Keratinocyte (primary cell): ENCODE measurements at regions not wholly inside any gene's neighbourhood (a gene's known extent, or its start where the extent isn't known, plus 50 kb on each side); places are given as distances from the start of the nearest gene placed in this dataset.

Experiments used
- DNase-seq: peaks from one replicate; pipeline ENCODE4 v3.0.0-alpha.2; 2011; ENCODE audit warnings: low read depth, missing footprints, low spot score
- FAIRE-seq: peaks from 2 replicates; lab custom pipeline; 2011; peaks lifted over from hg19 to GRCh38; lab: Jason Lieb, UNC
- H2AFZ ChIP-seq: 2 replicates; pipeline ENCODE4 v1.6.0; 2012; ENCODE audit warnings: low read length, control low read depth, inconsistent platforms; ENCODE audit not compliant: control insufficient read depth
- H3K27ac ChIP-seq: 2 replicates; pipeline ENCODE4 v1.5.1; 2011; ENCODE audit warnings: low read length; ENCODE audit not compliant: control insufficient read depth, insufficient read depth
- H3K27me3 ChIP-seq: 3 replicates; pipeline ENCODE4 v1.6.0; 2011; ENCODE audit warnings: low read length; ENCODE audit not compliant: control insufficient read depth, insufficient read depth; ENCODE audit errors: extremely low read depth
- H3K36me3 ChIP-seq, 2 experiments: 2 replicates in 1 of 2; 3 replicates in 1 of 2; pipeline ENCODE4 v1.5.1; 2011; ENCODE audit warnings: low read length in 2 of 2, mild to moderate bottlenecking in 1 of 2; ENCODE audit not compliant: control insufficient read depth in 2 of 2, insufficient read depth in 2 of 2; ENCODE audit errors: extremely low read depth in 1 of 2
- H3K4me1 ChIP-seq: 3 replicates; pipeline ENCODE4 v1.5.1; 2011; ENCODE audit warnings: low read length; ENCODE audit not compliant: control insufficient read depth, insufficient read depth; ENCODE audit errors: extremely low read depth
- H3K4me2 ChIP-seq: 3 replicates; pipeline ENCODE4 v1.6.0; 2011; ENCODE audit warnings: low read depth, low read length; ENCODE audit not compliant: control insufficient read depth, insufficient read depth; ENCODE audit errors: extremely low read depth
- H3K4me3 ChIP-seq, 3 experiments: fragments of 200-600 bp in 1 of 3; sonication (generic) in 1 of 3; 2 replicates in 2 of 3; 3 replicates in 1 of 3; pipeline ENCODE4 v1.5.1; 2011 to 2016; ENCODE audit warnings: low read length in 3 of 3, mild to moderate bottlenecking in 3 of 3, control low read depth in 2 of 3, inconsistent platforms in 1 of 3, low read depth in 1 of 3, mixed read lengths in 1 of 3, mixed run types in 1 of 3, moderate library complexity in 1 of 3; ENCODE audit not compliant: control insufficient read depth in 2 of 3, insufficient read depth in 2 of 3; ENCODE audit errors: extremely low read depth in 1 of 3
- H3K79me2 ChIP-seq: 2 replicates; pipeline ENCODE4 v1.6.0; 2012; ENCODE audit warnings: low read length; ENCODE audit not compliant: control insufficient read depth, insufficient read depth
- H3K9ac ChIP-seq: 3 replicates; pipeline ENCODE4 v1.6.0; 2011; ENCODE audit warnings: low read length; ENCODE audit not compliant: control insufficient read depth, insufficient read depth; ENCODE audit errors: extremely low read depth
- H3K9me1 ChIP-seq: 3 replicates; pipeline ENCODE4 v1.6.0; 2011; ENCODE audit warnings: low read length; ENCODE audit not compliant: control insufficient read depth, insufficient read depth; ENCODE audit errors: extremely low read depth
- H3K9me3 ChIP-seq: 2 replicates; pipeline ENCODE4 v1.5.1; 2012; ENCODE audit warnings: low read depth, low read length; ENCODE audit not compliant: control insufficient read depth
- H4K20me1 ChIP-seq: 3 replicates; pipeline ENCODE4 v1.6.0; 2011; ENCODE audit warnings: low read length; ENCODE audit not compliant: control insufficient read depth, insufficient read depth; ENCODE audit errors: extremely low read depth
- EZH2 ChIP-seq: IDR thresholded peaks from one replicate; pipeline ENCODE4 v1.6.1; 2012; ENCODE audit warnings: inconsistent platforms, mild to moderate bottlenecking, low read length, moderate library complexity
- dilution Hi-C: fragments of 300-500 bp; cut with MboI; formaldehyde crosslinking; loops from one replicate; pipeline ENCODE4 v1.7.0; 2020; ENCODE audit warnings: low sequenced_read_pairs; ENCODE audit not compliant: extremely low pct_ligation_motif_present
- TF ChIP-seq, protein P1 (sequence below), 3 experiments: IDR thresholded peaks in 1 of 3; conservative IDR thresholded peaks in 1 of 3; optimal IDR thresholded peaks in 1 of 3; 2 replicates in 2 of 3; 3 replicates in 1 of 3; pipeline versions ENCODE3 to v1.5.1; 2011; ENCODE audit warnings: low read length in 3 of 3, mild to moderate bottlenecking in 3 of 3, moderate library complexity in 2 of 3, control low read depth in 1 of 3, inconsistent platforms in 1 of 3; ENCODE audit not compliant: insufficient read depth in 2 of 3; ENCODE audit errors: extremely low read depth in 1 of 3

DNA sequence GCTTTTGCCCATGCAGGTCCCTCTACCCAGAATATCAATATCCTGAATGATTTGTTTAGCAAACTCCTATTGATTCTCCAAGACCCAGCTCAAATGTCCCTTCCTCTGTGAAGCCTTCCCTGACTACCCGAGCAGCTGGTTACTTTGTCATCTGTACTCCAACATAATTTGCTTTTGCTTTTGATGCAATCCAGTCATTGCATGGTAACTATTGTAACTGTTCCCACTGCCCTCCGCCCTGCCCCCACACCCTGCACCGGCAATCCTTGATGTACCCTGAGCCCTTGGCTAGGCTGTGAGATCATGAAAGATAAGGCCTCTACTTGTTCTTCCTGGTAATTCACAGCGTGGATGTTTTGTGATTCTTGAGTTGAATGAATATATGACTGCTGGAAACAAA, 119.9 kb upstream of the BOD1 start:
- Histone ChIP-seq H3K27ac (no peak overlapping the region), H3K9ac (no peak overlapping the region), H3K9me1 (no peaks in the 10 kb centered on the region), H3K79me2 (no peaks in the 10 kb centered on the region), H3K4me3 (no peak overlapping the region), H3K4me2 (no peak overlapping the region), H3K9me3 (no peaks in the 10 kb centered on the region), H2AFZ (no peak overlapping the region), H3K4me1 (no peaks in the 10 kb centered on the region), H3K27me3 (no peaks in the 10 kb centered on the region), H3K36me3 (no peaks in the 10 kb centered on the region), H4K20me1 (no peaks in the 10 kb centered on the region)
- dilution Hi-C loops, result no loop called here
- TF ChIP-seq EZH2, result no peak
- TF ChIP-seq, protein P1, sequence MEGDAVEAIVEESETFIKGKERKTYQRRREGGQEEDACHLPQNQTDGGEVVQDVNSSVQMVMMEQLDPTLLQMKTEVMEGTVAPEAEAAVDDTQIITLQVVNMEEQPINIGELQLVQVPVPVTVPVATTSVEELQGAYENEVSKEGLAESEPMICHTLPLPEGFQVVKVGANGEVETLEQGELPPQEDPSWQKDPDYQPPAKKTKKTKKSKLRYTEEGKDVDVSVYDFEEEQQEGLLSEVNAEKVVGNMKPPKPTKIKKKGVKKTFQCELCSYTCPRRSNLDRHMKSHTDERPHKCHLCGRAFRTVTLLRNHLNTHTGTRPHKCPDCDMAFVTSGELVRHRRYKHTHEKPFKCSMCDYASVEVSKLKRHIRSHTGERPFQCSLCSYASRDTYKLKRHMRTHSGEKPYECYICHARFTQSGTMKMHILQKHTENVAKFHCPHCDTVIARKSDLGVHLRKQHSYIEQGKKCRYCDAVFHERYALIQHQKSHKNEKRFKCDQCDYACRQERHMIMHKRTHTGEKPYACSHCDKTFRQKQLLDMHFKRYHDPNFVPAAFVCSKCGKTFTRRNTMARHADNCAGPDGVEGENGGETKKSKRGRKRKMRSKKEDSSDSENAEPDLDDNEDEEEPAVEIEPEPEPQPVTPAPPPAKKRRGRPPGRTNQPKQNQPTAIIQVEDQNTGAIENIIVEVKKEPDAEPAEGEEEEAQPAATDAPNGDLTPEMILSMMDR (optimal IDR thresholded peaks at IDR 0.05 in 1 of 3, IDR thresholded peaks at IDR 0.05 in 1 of 3, conservative IDR thresholded peaks at IDR 0.05 in 1 of 3; ENCODE audit: extremely low read depth in 1 of 3, insufficient read depth in 2 of 3, low read length in 3 of 3), result no peak
- DNase-seq, result no peak
- no peak for FAIRE-seq

DNA sequence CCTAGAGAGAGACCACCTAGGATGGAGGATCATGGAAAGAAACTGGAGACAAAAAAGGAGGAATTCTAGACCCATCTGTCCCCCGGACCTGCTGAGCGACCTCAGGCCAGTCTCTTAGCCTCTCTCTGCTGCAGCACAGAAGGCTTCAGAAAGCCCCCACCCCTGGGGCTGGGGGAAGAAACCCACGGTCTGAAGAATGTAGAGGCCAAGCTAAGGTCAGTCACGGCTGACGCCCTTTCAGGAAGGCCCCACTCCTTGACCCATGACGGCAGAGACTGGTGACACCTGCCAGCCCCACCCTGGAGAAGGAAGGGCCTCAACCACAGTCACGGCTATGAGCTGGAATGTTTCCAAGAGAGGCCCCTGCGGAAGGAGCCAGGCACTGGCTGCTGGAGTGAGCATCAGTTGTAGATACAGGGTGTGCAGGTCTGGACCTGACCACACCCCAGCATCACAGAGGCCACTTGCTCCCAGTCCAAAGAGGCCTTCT, 120.5 kb upstream of the BOD1 start:
- dilution Hi-C loops, result no loop called here
- no peaks in the 10 kb centered on the region for H4K20me1 ChIP-seq

More for the DNA sequence above, 120.5 kb upstream of the BOD1 start:
- TF ChIP-seq, protein P1 (optimal IDR thresholded peaks at IDR 0.05 in 1 of 3, IDR thresholded peaks at IDR 0.05 in 1 of 3, conservative IDR thresholded peaks at IDR 0.05 in 1 of 3; ENCODE audit: extremely low read depth in 1 of 3, insufficient read depth in 2 of 3, low read length in 3 of 3), result no peak
- no peak for TF ChIP-seq EZH2
- Histone ChIP-seq H3K4me3 (no peak overlapping the region), H3K9me3 (no peaks in the 10 kb centered on the region), H3K4me2 (no peak overlapping the region), H3K9ac (no peak overlapping the region), H3K27me3 (no peaks in the 10 kb centered on the region), H3K4me1 (no peaks in the 10 kb centered on the region), H3K27ac (no peak overlapping the region), H3K79me2 (no peaks in the 10 kb centered on the region), H3K36me3 (no peaks in the 10 kb centered on the region), H3K9me1 (no peaks in the 10 kb centered on the region), H2AFZ (no peak overlapping the region)
- DNase-seq (no peak), FAIRE-seq (no peak)
